HG02870 (cell line): ENCODE measurements at regions not wholly inside any gene's neighbourhood (a gene's known extent, or its start where the extent isn't known, plus 50 kb on each side); places are given as distances from the start of the nearest gene placed in this dataset.
"Not testable (repeated sequence)": the region's sequence is repeated elsewhere in the genome, so short reads cannot be mapped to it uniquely, and the experiment has no call there.

ENCODE experiments used
- ATAC-seq: cut with Tn5 transposase; IDR thresholded peaks from one replicate; pipeline ENCODE4 v1.9.1; 2021; ENCODE audit warnings: mild to moderate bottlenecking, moderate library complexity; ENCODE audit not compliant: unreplicated experiment

GRCh38 chr11:28951191-28951590, 843.0 kb downstream of the METTL15 start:
- ATAC-seq = no peak

DNA sequence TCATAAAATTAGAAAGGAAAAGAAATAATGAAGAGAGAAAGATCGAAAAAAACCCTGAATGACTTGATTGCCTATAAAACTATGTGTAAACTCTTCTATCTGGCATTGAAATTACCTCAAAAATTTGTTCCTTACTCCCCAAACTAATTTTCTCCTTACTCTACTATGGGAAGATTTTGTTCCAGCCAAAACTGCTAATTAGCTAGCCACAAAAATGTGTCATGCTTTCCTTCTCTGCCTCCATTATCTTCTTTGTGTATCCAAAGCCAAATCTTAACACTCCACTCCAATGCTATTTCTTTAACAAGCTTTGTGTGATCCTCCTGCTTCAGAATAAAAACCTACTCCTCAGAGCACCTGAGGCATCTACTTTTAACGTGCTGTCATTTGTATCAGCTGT, 831.2 kb downstream of the METTL15 start:
- no peak for ATAC-seq

DNA sequence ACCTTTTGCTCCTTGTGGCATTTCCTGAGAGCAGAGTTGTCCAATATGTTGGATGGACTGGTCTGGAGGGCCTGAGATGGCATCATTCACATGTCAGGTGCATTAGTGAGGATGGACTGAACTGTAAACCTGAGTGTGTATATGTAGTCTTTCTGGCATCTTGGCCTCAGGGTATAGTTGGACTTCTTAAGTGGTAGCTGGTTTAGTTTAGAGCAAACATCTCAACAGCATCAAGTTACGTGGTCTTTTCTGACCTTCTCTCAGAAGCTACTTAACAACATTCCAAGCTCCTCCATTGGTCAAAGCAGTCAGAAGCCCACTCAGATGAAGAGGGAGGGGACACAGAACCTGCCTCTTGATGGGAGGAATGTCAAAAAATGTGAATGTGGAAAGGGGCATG, 829.9 kb downstream of the METTL15 start:
- no peak for ATAC-seq

- no peak for ATAC-seq
Measured at GRCh38 chr11:28932940-28933339, 824.8 kb downstream of the METTL15 start.

GRCh38 chr11:28924004-28924403, 815.8 kb downstream of the METTL15 start:
- ATAC-seq = no peak

- no peak for ATAC-seq
Measured at GRCh38 chr11:28922386-28922981, 814.3 kb downstream of the METTL15 start.

GRCh38 chr11:28919194-28919593, 811.0 kb downstream of the METTL15 start:
- ATAC-seq = no peak

GRCh38 chr11:28913883-28914282, 805.7 kb downstream of the METTL15 start:
- ATAC-seq = no peak

DNA sequence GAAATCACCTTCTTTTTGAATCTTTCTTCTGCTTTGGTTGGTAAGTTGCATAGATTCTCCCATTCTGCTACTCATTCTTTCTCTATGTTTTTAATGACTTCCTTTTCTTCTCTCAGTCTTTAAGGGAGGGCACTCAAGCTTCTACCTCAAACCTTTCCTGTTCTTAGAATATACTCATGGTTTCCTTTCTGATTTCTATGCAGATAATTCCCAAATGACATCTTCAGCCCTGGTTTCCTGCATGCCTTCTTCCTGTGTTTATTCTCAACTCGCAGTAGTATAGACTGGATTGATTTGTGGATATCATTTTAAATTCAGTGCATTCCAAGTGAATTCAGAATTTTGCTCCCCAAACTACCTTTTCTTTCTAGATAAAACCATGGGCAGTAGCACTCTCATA, 803.6 kb downstream of the METTL15 start:
- no peak for ATAC-seq

DNA sequence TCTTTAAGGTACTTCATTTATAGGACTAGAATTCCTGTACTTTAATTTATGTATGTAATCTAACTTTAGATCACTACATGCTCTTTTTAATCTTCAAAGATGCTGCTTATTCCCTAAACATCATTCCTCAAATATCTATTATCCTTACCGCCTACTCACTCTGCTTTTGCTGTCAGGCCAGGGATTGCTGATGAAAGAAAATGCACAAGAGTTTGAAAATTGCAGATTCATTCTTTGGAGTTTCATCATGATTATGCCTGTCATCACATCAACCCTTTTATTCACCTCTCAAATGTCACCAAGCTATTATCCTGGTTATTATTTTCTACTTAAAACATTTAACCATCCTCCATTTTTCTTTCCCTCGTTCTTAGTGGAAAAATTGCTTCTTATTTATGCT, 802.7 kb downstream of the METTL15 start:
- no peak for ATAC-seq

DNA sequence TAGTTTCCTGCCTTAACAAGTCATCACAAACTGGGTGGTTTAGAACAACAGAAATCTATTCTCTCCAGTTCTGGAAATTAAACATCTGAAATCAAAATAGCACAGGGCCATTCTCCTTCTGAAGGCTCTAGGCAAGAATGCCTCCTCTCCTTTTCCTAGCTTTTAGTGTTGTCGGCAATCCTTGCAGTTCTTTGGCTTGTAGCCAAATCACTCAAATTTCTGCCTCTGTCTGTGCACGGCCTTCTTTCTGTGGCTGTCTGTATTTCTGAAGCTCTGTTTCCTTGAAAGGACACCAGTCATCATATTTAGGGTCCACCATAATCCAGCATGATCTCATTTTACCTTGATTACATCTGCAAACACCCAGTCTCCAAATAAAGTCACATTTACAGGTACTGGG, 795.5 kb downstream of the METTL15 start:
- no peak for ATAC-seq

DNA sequence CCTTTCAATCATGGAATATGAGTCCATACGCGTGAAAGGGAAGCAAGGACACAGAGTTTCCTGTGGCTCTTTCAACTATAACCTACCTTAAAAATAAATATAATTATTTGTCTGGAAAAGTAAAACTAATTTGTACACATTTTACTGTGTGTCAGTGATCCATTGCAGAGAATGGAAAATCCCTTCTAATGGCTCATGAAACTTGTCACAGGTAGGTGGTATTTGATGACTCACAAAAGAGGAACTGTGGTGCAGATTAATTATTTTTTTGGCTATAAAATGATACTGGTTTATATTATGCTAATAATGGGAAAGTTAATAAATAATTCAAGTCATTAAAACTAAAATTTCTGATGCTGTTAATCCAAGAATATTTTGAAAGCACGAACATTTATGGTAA, 792.2 kb downstream of the METTL15 start:
- no peak for ATAC-seq

- no peak for ATAC-seq
Measured at GRCh38 chr11:28899706-28900105, 791.5 kb downstream of the METTL15 start.

DNA sequence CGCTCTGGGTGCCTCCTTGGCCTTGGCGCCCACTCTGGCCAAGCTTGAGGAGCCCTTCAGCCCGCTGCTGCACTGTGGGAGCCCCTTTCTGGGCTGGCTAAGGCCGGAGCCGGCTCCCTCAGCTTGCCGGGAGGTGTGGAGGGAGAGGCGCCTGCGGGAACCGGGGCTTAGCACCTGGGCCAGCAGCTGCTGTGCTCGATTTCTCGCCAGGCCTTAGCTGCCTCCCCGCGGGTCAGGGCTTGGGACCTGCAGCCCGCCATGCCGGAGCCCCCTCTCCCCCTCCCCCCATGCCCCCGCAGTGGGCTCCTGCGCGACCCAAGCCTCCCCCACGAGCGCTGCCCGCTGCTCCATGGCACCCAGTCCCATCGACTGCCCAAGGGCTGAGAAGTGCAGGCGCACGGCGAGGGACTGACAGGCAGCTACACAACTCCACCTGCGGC, 782.4 kb downstream of the METTL15 start:
- not testable (repeated sequence) for ATAC-seq

DNA sequence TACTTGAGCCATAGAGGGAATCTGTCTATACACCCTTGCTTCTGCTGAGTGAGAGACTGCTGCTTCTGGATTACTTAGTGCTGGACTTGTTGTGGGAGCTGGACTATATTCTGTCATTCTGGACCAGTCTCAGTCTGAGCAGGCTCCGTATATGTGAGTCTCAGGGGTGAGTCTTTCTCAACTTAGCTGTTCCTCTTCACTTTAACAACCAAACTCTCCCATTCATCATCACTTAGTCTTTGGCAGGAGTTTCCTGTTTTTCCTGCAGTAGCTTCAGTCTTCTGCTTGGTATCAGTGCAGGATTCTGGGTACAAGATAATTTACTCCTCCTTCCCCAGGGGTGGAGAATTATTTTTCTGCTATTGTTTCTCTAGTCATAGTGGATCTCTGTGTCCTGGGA, 779.5 kb downstream of the METTL15 start:
- no peak for ATAC-seq

- no peak for ATAC-seq
Measured at GRCh38 chr11:28879869-28880268, 771.7 kb downstream of the METTL15 start.

DNA sequence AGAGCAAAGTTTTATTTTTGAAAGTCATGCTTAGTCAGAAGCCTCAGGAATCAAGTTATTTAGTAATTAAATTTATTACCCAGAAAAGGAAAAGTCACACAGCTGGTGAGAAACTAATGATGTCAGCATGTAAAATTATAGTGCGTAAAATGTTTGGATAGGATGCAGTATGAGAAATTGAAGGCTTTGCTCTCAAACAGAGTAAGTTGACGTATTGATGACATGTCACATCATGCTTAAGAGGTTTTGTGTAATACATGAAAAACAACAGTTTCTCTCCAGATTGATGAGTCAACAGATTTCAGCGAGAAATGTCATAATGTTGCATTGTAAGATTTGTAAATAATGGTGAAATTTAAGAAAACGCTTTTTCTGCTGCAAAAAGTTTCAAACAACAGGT, 769.8 kb downstream of the METTL15 start:
- no peak for ATAC-seq

GRCh38 chr11:28877340-28877739, 769.2 kb downstream of the METTL15 start:
- ATAC-seq = no peak

DNA sequence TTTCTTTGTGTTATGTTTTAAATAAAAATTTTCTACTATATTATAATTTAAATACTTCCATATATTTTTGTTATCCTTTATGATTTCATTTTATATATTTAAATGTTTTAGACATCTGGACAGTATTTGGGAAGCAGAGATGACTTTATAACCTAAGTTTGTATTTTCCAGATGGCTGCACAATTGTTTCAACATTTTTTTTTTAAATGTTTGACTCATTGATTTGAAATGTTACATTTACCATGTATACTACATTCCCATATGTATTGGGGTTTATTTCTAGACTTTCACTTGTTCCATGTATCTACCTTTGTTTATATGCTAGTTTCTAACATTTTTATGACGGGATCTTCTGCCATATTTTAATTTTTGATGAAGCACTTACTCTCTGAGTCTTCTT, 766.5 kb downstream of the METTL15 start:
- ATAC-seq = no peak

- no peak for ATAC-seq
Measured at GRCh38 chr11:28871090-28871489, 762.9 kb downstream of the METTL15 start.

DNA sequence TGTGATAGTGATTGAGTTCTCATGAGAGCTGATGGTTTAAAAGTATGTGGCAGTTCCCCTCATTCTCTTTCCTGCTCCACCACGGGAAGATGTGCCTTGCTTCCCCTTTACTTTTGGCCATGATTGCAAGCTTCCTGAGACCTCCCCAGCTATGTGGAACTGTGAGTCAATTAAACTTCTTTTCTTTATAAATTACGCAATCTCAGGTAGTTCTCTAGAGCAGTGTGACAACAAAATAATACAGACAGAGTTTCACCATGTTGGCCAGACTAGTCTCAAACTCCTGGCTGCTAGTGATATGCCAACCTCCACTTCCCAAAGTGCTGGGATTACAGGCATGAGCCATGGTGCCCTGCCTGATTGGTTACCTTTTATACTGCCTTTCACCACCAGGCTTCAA, 755.2 kb downstream of the METTL15 start:
- ATAC-seq = no peak

DNA sequence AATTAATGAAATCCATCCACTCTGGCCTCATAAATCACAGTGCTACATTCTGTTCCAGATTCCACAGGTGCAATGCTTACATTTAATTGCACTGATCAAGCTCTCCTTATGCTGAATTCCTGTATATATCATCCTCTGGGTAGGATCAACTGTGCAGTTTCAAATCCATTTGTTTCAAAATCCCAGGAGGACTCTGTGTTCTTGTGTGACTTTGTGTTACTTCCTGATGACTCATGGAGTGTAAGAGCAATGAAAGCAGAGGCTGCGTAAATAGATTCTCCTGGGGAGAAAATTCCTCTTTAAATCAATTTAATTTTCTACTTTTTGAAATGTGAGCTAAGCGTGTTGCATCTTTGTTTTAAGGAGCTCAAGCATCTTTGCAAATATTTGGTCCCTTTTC, 752.7 kb downstream of the METTL15 start:
- ATAC-seq = no peak

- no peak for ATAC-seq
Measured at GRCh38 chr11:28858076-28858475, 749.9 kb downstream of the METTL15 start.
